Activated CD4-positive, alpha-beta T cell treated with anti-CD3 and anti-CD28 coated beads, Interleukin-2, amount 10 ng/mL, durations not matched to agents 7 days and 5 days (primary cell): ENCODE measurements at regions not wholly inside any gene's neighbourhood (a gene's known extent, or its start where the extent isn't known, plus 50 kb on each side); places are given as distances from the start of the nearest gene placed in this dataset.

Source experiments
- CTCF ChIA-PET: fragments of 350-600 bp; sonication (Branson Sonifier 250); formaldehyde crosslinking; loops from one replicate; lab custom pipeline; 2021; ENCODE audit warnings: antibody characterized with exemption; lab: Charles Lee
- POLR2A ChIA-PET: fragments of 350-600 bp; sonication (Branson Sonifier 250); formaldehyde crosslinking; loops from one replicate; lab custom pipeline; 2021; ENCODE audit warnings: antibody characterized with exemption; lab: Charles Lee
- DNase-seq: peaks from one replicate; pipeline ENCODE4 v3.0.0-alpha.2; 2020
- H3K27ac Mint-ChIP-seq: one replicate; pipeline ENCODE4 v1.8.0; 2021; ENCODE audit warnings: mild to moderate bottlenecking, moderate library complexity, mixed read lengths
- H3K27me3 Mint-ChIP-seq: one replicate; pipeline ENCODE4 v1.8.0; 2021; ENCODE audit warnings: mixed read lengths
- H3K36me3 Mint-ChIP-seq: one replicate; pipeline ENCODE4 v1.8.0; 2021; ENCODE audit warnings: low read depth, mixed read lengths
- H3K4me1 Mint-ChIP-seq: one replicate; pipeline ENCODE4 v1.8.0; 2021; ENCODE audit warnings: mixed read lengths
- H3K4me3 Mint-ChIP-seq: one replicate; pipeline ENCODE4 v1.8.0; 2021; ENCODE audit warnings: mild to moderate bottlenecking, moderate library complexity, mixed read lengths
- H3K9me3 Mint-ChIP-seq: one replicate; pipeline ENCODE4 v1.8.0; 2021; ENCODE audit warnings: mixed read lengths

- H3K4me3 Mint-ChIP-seq, result no peak overlapping the region
- ChIA-PET POLR2A (no interaction called here), CTCF (no interaction called here)
- no peak for DNase-seq
- H3K27me3 Mint-ChIP-seq, result no peaks in the 10 kb centered on the region
- no peaks in the 10 kb centered on the region for H3K36me3 Mint-ChIP-seq
- H3K9me3 Mint-ChIP-seq, result peaks cover 3% of the 10 kb centered on the region
- H3K4me1 Mint-ChIP-seq, result peaks cover 4% of the 10 kb centered on the region
- H3K27ac Mint-ChIP-seq, result no peak overlapping the region
Measured at GRCh38 chr20:7712661-7713060, 227.6 kb downstream of the HAO1 start.

GRCh38 chr20:7714549-7714948 is 225.7 kb downstream of the HAO1 start:
- H3K27me3 Mint-ChIP-seq, result no peaks in the 10 kb centered on the region
- CTCF ChIA-PET, result no interaction called here
- no peak overlapping the region for H3K4me3 Mint-ChIP-seq
- no peak overlapping the region for H3K27ac Mint-ChIP-seq
- H3K36me3 Mint-ChIP-seq, result no peaks in the 10 kb centered on the region
- H3K4me1 Mint-ChIP-seq, result peaks cover 4% of the 10 kb centered on the region
- no peak for DNase-seq
- POLR2A ChIA-PET, result no interaction called here
- peaks cover 3% of the 10 kb centered on the region for H3K9me3 Mint-ChIP-seq

DNA sequence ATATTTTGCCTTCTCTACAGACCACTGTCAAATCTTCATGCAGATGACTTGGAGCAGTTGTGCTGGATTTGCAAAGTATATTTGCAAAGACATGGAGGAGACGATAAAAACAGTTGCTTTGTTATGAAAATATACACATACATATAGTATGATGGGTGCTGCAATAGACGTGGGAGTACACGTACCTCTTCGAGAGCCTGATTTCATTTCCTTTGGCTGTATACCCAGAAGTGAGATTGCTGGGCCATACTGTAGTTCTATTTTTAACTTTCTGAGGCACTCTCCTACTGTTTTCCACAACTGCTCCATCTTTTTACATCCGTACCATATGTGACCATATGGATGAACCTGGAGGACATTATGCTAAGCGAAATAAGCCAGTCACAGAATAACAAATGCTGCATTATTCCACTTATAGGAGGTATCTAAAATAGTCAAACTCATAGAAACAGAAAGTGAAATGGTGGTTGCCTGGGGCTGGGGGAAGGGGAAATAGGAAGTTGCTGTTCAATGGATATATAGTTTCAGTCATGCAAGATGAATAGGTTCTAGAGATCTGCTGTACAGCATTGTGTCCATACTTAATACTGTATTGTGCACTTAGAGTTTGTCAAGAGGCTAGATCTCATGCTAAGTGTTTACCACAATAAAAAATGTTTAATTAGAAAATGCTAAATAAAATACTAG is 223.8 kb downstream of the HAO1 start:
- no peaks in the 10 kb centered on the region for H3K36me3 Mint-ChIP-seq
- no peak overlapping the region for H3K4me3 Mint-ChIP-seq
- H3K4me1 Mint-ChIP-seq, result peaks cover 2% of the 10 kb centered on the region
- DNase-seq, result no peak
- no peaks in the 10 kb centered on the region for H3K27me3 Mint-ChIP-seq
- POLR2A ChIA-PET, result no interaction called here
- CTCF ChIA-PET, result no interaction called here
- no peak overlapping the region for H3K27ac Mint-ChIP-seq
- H3K9me3 Mint-ChIP-seq, result peaks cover 3% of the 10 kb centered on the region

- CTCF ChIA-PET, result no interaction called here
- no peaks in the 10 kb centered on the region for H3K27me3 Mint-ChIP-seq
- H3K4me3 Mint-ChIP-seq, result no peak overlapping the region
- H3K36me3 Mint-ChIP-seq, result no peaks in the 10 kb centered on the region
- H3K4me1 Mint-ChIP-seq, result no peaks in the 10 kb centered on the region
- POLR2A ChIA-PET, result no interaction called here
- no peaks in the 10 kb centered on the region for H3K9me3 Mint-ChIP-seq
- DNase-seq, result no peak
- H3K27ac Mint-ChIP-seq, result no peak overlapping the region
Measured at GRCh38 chr20:7722564-7722963, 217.7 kb downstream of the HAO1 start.

DNA sequence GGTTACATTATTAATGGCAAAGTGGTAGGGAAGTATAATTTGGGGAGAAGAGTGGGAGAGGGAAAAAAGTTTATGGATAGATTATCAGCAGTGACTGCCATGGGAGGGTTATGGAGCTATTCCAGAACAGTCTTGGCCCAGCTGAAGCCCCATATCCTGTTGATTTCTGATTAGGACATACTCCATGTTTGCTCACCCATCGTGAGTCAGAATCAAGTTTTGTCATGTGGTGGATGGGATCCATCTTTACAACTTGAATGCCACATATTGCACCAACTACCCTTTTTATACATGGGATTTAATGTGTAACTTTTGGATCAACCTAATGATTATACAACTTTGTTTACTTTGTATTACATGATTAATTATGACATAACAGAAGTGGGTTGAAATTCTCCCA is 217.0 kb downstream of the HAO1 start:
- DNase-seq, result no peak

DNA sequence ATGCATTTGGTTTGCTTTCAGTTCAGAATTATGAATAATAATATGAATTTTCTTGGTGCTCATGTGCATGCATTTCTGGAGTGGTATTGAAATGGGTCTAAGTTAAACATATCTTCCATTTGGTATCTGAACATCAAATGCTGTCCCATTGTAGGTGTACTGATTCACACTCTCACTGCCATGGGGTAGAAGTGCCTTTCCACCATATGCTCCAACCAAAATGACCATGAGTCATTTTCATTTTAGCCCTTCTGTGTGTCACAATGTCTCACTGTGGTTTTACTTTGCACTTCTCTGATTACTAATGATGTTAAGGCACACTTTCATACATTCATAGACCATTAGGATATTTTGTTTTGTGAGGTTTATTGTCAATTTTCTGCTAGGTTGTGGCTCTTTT is 211.9 kb downstream of the HAO1 start:
- H3K4me3 Mint-ChIP-seq, result no peak overlapping the region
- no peaks in the 10 kb centered on the region for H3K36me3 Mint-ChIP-seq
- H3K27ac Mint-ChIP-seq, result no peak overlapping the region
- DNase-seq, result no peak
- POLR2A ChIA-PET, result no interaction called here
- CTCF ChIA-PET, result no interaction called here
- H3K9me3 Mint-ChIP-seq, result no peaks in the 10 kb centered on the region
- H3K4me1 Mint-ChIP-seq, result no peaks in the 10 kb centered on the region
- H3K27me3 Mint-ChIP-seq, result no peaks in the 10 kb centered on the region

More for the DNA sequence above, 217.0 kb downstream of the HAO1 start:
- POLR2A ChIA-PET, result no interaction called here
- no peak overlapping the region for H3K27ac Mint-ChIP-seq
- no peaks in the 10 kb centered on the region for H3K36me3 Mint-ChIP-seq
- CTCF ChIA-PET, result no interaction called here
- H3K4me3 Mint-ChIP-seq, result no peak overlapping the region
- H3K9me3 Mint-ChIP-seq, result no peaks in the 10 kb centered on the region
- no peaks in the 10 kb centered on the region for H3K4me1 Mint-ChIP-seq
- no peaks in the 10 kb centered on the region for H3K27me3 Mint-ChIP-seq

DNA sequence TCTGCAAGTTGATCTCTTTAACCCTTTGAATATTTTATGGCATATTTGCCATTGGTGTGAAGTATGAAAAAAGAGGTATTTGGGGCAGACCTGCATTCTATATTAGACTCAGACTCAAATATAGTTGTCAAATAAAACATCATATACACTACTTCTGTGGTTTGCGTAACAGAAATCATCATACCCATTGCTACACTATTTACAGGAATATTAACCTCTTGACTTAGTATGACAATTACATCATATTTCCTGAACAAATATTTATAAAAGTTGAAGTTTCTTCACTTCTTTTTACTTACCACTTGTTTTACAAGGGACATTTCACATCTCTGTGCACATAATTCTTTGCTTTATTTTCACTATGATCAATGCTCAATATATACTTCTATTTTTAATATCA is 206.0 kb downstream of the HAO1 start:
- Mint-ChIP-seq H3K9me3 (no peaks in the 10 kb centered on the region), H3K4me1 (no peaks in the 10 kb centered on the region), H3K27me3 (no peaks in the 10 kb centered on the region), H3K36me3 (no peaks in the 10 kb centered on the region), H3K4me3 (no peak overlapping the region), H3K27ac (no peak overlapping the region)
- DNase-seq, result no peak
- POLR2A ChIA-PET, result no interaction called here
- CTCF ChIA-PET, result no interaction called here

- H3K27ac Mint-ChIP-seq, result no peak overlapping the region
- H3K4me1 Mint-ChIP-seq, result no peaks in the 10 kb centered on the region
- H3K9me3 Mint-ChIP-seq, result no peaks in the 10 kb centered on the region
- H3K36me3 Mint-ChIP-seq, result no peaks in the 10 kb centered on the region
- DNase-seq, result no peak
- CTCF ChIA-PET, result no interaction called here
- H3K4me3 Mint-ChIP-seq, result no peak overlapping the region
- no peaks in the 10 kb centered on the region for H3K27me3 Mint-ChIP-seq
- POLR2A ChIA-PET, result no interaction called here
Measured at GRCh38 chr20:7736336-7736735, 203.9 kb downstream of the HAO1 start.

GRCh38 chr20:7741866-7742265 is 198.4 kb downstream of the HAO1 start:
- no peaks in the 10 kb centered on the region for H3K4me1 Mint-ChIP-seq
- no peak overlapping the region for H3K27ac Mint-ChIP-seq
- H3K27me3 Mint-ChIP-seq, result no peaks in the 10 kb centered on the region
- H3K4me3 Mint-ChIP-seq, result no peak overlapping the region
- no peak for DNase-seq
- ChIA-PET CTCF (no interaction called here), POLR2A (no interaction called here)
- no peaks in the 10 kb centered on the region for H3K36me3 Mint-ChIP-seq
- no peaks in the 10 kb centered on the region for H3K9me3 Mint-ChIP-seq

DNA sequence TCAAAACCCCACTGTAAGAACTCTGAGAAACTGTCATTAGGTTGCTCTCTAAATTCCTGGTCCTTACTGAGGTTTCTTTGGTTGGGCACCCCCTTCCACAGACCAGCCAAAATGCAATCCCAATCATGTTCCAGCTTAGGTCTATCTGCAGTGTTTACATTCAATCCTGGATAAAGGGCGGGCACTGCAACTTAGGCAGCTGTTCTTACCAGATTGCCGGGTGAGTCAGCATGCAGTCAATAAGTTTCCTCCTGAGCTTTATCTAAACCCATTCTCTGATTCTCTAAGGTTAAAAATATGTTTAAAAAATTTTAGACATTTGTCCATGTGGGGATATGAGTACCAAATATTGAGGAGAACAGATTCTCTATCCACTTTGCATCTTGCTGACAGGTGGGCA is 197.8 kb downstream of the HAO1 start:
- CTCF ChIA-PET, result no interaction called here
- Mint-ChIP-seq H3K27ac (no peak overlapping the region), H3K36me3 (no peaks in the 10 kb centered on the region)

GRCh38 chr20:7744411-7744810 is 195.8 kb downstream of the HAO1 start:
- Mint-ChIP-seq H3K36me3 (no peaks in the 10 kb centered on the region), H3K9me3 (no peaks in the 10 kb centered on the region), H3K27ac (no peak overlapping the region), H3K4me3 (no peak overlapping the region), H3K27me3 (no peaks in the 10 kb centered on the region), H3K4me1 (no peaks in the 10 kb centered on the region)
- CTCF ChIA-PET, result no interaction called here
- POLR2A ChIA-PET, result no interaction called here
- DNase-seq, result no peak

More for the DNA sequence above, 197.8 kb downstream of the HAO1 start:
- H3K4me1 Mint-ChIP-seq, result no peaks in the 10 kb centered on the region
- POLR2A ChIA-PET, result no interaction called here
- no peaks in the 10 kb centered on the region for H3K9me3 Mint-ChIP-seq
- no peak for DNase-seq
- no peaks in the 10 kb centered on the region for H3K27me3 Mint-ChIP-seq
- no peak overlapping the region for H3K4me3 Mint-ChIP-seq

DNA sequence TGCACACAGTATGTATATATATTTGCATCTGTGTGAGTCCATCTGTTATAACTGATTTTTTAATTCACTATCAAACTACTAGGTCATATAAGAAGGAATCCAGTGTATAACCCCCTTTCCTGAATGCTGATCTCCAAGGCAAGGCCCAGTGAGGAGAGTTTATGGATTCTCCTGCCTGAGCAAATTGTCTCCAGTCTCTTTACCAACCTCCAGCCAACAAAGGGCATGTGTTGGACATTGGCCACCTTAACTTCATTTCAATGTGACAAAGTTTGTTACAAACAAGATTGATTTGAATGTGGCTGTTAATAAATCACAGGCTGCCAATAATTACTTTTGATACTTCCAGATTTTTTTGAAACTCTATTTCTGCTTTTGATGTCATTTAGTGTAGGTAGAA is 191.6 kb downstream of the HAO1 start:
- H3K27ac Mint-ChIP-seq, result no peak overlapping the region
- CTCF ChIA-PET, result no interaction called here
- H3K9me3 Mint-ChIP-seq, result no peaks in the 10 kb centered on the region
- POLR2A ChIA-PET, result no interaction called here
- H3K36me3 Mint-ChIP-seq, result no peaks in the 10 kb centered on the region
- H3K27me3 Mint-ChIP-seq, result no peaks in the 10 kb centered on the region
- no peaks in the 10 kb centered on the region for H3K4me1 Mint-ChIP-seq
- H3K4me3 Mint-ChIP-seq, result no peak overlapping the region
- DNase-seq, result no peak

DNA sequence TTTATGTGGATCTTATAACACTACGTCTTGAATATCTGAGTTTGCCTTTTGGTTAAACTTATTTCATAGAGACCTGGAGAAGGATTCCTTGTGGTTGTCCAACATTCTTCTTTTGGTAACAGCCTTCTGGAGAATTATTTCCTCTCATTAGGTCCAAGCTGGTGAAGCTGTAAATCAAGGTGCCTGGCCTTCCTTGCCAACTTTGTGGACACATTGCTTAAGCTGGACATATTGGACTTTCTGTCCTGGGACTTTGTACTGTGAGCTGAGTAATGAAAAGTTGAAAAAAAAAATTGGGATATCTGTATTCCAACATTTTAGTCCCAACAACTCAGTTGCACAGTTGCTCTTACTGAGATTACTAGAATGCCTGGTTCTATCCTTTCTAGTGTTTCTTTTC is 186.2 kb downstream of the HAO1 start:
- no peaks in the 10 kb centered on the region for H3K36me3 Mint-ChIP-seq
- H3K27ac Mint-ChIP-seq, result no peak overlapping the region
- no peaks in the 10 kb centered on the region for H3K9me3 Mint-ChIP-seq
- H3K4me3 Mint-ChIP-seq, result no peak overlapping the region
- ChIA-PET POLR2A (no interaction called here), CTCF (no interaction called here)
- no peaks in the 10 kb centered on the region for H3K4me1 Mint-ChIP-seq
- no peaks in the 10 kb centered on the region for H3K27me3 Mint-ChIP-seq
- DNase-seq, result no peak

DNA sequence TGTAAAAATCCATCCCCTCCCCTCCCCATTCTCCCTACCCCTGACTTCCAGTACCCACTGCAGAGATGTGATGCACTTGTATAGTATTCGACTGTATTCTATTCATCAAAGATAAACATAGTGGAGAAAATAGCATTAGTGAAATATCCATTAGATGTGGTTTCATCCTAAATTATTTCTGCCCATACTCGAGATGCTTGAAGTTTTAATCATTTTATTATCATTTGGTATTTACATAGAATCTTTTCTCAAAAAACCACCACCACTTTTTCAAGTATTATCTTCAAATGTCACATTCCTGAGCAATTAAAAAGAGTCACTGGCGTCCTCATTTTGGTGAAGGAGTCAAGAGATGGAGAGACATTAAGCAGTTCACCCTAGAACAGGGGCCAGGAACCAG is 181.9 kb downstream of the HAO1 start:
- POLR2A ChIA-PET, result no interaction called here
- Mint-ChIP-seq H3K4me1 (no peaks in the 10 kb centered on the region), H3K27me3 (no peaks in the 10 kb centered on the region), H3K36me3 (no peaks in the 10 kb centered on the region), H3K9me3 (no peaks in the 10 kb centered on the region), H3K4me3 (no peak overlapping the region), H3K27ac (no peak overlapping the region)
- CTCF ChIA-PET, result no interaction called here
- DNase-seq, result no peak
